NCI-H446 treated with DMSO at 0.1 percent for 48 hours (cell line): ENCODE measurements at regions not wholly inside any gene's neighbourhood (a gene's known extent, or its start where the extent isn't known, plus 50 kb on each side); places are given as distances from the start of the nearest gene placed in this dataset.

Experiments used
- DNase-seq: peaks from one replicate; lab custom pipeline; 2025; lab: John Stamatoyannopoulos, UW

DNA sequence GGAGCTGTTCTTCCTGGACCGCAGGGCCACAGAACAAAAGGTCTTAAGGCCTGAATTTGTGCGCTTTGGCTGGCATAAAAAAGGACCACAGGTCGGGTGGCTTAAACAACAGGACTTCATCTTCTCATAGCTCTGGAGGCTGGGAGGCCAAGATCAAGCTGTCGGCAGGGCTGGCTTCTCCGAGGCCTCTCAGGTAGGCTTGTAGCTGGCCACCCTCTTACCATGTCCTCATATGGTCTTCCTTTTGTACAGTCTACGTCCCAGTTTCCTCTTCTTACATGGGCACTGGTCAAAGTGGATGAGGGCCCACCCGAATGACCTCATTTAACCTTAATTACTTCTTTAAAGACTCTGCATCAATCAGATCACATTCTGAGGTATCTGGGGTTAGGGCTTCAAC, 257.6 kb downstream of the CBLN1 start:
- DNase-seq = no peak

DNA sequence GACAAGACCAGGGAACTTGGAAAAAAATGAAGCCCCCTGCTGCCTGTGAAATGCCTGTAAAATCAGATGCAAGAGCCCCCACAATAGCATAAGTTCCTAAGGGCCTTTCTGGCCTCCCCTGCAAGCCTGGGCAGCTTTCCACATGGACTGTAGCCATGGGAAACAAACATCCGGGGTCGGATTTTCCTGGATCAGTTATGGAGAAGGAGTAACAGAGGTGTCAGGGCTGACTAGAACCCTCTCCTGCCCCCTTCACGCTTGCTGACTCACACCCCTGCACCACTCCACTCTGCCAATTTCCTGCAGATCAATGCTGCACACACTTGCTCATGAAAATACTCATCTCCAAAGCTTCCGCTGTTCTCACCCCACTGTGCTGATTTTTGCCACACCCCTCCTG, 258.6 kb downstream of the CBLN1 start:
- peak; percentile 33 for DNase-seq

DNA sequence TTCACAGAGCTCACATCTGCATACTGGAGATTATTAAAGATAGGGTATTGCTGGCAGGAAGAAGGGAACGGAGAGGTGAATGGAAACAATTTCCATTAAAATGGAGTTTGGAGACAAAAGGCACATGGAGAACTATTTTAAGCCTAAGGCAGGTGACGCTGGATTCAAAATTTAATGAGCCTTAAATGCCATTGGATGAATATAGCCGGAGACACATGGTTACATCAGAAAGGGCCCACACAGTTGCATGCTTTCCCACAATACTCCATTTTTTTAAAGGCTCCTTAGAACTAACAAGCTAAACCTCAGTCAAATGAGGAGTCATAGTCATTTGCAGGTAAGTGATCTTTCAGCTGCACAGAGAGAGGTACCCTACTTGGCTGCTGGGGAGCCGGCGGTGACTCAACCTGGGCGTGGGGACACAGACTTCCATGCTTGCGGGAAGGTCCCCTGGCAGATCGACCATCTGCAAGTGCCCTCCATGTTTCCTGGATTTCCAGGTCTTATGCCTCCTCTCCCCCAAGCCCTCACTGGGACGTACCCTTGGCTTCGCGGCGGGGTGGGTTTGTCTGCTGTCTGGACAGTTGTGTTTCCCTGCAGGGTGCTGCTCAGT, 259.2 kb downstream of the CBLN1 start:
- DNase-seq = no peak

DNA sequence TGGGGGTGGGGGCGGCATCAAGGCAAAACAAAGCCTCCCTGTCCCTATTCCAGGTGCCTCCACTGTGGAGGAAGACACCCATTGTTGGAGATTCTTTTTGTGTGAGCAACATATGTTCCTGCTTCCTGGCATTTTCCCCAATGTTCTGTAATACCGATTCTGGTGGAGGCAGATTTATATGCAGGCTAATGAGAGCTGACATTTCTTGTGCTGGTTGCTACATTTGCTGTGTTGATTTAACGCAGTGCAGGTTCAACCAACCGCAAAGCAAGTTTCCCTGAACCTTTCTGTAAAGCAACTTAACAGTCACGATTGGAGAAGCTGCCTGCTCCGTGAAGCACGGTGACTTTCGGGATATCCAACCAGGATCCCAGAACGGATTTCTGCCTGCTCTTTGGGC, 260.5 kb downstream of the CBLN1 start:
- DNase-seq = no peak

DNA sequence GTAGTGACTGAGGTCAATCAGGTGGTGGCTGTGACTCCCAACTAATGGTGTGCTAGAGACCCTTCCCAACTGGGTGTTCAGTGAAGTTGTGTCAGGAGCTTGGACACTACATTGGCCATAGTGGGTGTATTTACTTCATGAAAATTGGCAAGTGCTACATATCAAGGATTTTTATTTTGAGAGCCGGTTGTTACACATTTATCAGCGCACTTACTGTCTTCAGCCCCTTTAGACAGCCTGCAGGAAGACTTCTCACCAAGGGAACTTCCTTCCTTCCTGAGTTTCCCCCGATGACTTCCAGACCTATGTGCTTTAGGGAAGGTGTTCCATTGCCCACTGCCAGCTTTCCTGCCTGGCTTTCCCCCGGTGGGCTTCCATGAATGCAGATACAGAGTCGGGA, 261.2 kb downstream of the CBLN1 start:
- no peak for DNase-seq

DNA sequence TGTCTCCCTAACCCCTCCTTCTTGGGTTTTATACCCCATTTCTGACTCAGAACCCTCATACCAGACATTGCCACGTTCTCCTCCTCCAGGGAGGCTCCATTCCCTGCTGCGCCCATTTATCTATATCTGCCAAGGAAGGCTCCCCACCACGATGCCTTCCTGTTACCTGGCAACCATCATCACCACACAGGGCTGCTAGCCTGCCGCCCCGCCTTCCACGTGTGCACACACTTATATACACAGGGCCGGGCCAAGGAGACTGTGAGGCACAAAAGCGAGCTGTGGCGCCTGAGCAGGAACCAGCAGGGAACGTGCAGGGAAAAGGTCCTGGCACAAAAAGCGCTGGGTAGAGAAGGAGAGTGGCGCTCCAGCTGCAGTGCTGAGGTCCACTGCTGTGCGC, 261.8 kb downstream of the CBLN1 start:
- peak; percentile 60 for DNase-seq

DNA sequence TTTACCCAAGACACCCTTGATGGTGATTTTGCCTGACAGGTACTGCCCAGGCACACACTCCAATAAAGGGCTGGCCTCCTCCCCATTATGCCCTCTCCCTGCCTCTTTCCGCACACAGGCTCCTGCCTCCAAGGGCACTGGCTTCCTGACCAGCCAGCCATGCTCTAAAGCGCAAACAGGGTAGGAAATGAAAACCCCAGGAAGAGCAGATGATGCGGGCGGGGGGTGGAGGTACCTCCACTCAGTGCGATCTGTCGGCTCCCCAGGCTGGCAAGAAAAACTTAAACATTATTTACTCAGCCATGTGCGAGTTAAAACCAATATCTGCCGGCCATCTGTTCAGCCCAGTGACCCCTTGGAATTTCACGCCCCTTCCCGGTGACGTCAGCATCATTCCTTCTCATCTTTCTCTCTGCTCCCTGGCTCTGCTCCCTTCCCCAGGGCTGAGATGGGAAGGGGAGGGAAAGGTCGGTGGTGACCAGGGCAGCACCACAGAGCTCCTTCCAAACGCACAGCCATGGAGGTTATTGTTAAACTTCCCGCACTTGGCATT, 262.5 kb downstream of the CBLN1 start:
- peak; percentile 87 for DNase-seq

DNA sequence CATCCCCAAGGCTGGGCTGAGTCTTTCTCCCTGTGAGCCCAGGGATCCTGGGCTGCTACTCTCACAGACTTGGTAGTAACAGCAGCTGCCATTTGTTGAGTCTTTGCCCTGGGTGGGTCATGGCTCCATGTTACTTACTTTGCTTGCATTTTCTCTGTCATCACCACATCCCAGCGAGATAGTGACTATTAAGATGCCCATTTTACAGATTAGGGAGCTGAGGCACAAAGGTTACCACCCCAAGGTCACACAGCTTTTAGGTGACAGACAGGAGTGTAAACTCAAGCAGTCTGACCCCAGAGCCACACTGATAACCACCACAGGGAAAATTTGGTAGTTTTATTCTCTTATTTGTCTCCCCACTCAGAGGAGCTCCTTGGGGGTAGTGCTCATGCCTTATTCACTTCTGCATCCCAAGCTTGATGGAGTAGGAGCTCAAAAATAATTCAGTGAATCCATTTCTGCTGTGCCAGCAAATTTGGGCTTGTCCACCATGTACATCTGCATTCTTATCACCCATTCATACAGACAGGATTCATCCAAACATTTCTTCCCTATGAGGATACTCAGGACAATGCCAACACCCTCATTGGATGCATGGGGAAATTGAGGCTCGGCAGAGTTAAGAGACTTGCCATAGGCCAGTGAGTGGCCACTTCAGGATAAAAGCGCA, 263.2 kb downstream of the CBLN1 start:
- no peak for DNase-seq

DNA sequence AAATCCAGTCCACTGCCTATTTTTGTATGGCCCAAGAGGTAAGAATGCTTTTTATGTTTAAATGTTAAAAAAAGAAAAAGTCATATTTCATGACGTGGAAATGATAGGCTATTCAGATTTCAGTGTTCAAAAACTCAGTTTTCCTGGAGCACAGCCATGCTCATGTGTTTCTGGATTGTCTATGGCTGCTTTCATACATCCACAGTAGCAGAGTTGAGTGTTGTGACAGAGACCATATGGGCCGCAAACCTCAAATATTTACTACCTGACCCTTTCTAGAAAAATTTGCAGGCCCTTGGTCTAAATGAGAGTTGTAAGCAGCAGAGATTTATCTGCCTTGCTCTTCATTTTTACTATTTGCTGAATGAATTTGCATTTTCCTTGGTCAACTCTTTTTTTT, 264.1 kb downstream of the CBLN1 start:
- DNase-seq = no peak

DNA sequence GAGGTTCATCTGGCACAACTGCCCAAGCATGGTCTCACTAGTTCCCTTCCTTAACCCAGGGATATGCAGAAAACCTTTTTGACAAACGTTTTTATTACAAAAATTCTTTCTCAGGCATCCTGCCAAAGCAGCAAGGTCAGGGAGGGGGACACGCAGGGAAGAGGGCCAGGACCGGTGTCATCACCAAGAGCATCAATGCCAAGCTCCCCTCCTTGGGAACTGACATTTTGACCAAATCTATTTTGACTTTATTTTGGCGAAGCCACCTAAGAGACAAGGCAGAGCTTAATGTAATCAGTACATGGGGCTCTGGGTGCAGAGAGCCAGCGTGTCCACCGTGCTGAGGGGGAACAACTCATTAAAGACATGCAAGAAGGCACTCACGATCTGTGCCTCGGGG, 265.2 kb downstream of the CBLN1 start:
- no peak for DNase-seq

DNA sequence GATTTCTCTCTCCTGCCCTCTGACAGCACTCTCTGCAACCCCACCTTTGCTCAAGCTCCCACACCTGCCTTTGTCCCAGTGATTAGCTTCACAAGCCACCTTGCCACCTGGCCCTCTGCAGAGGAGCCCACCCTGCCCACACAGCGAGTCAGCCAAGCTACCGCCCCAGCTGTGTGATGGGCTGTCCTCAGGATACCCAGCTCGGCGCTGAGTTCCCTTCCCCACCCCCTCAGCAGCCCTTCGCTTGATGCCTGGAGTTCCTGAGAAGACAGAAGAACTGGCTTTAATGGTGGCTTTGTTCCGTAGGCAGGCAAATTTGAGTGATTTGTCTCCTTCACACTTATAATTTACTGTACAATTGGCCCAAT, 266.4 kb downstream of the CBLN1 start:
- DNase-seq = no peak

DNA sequence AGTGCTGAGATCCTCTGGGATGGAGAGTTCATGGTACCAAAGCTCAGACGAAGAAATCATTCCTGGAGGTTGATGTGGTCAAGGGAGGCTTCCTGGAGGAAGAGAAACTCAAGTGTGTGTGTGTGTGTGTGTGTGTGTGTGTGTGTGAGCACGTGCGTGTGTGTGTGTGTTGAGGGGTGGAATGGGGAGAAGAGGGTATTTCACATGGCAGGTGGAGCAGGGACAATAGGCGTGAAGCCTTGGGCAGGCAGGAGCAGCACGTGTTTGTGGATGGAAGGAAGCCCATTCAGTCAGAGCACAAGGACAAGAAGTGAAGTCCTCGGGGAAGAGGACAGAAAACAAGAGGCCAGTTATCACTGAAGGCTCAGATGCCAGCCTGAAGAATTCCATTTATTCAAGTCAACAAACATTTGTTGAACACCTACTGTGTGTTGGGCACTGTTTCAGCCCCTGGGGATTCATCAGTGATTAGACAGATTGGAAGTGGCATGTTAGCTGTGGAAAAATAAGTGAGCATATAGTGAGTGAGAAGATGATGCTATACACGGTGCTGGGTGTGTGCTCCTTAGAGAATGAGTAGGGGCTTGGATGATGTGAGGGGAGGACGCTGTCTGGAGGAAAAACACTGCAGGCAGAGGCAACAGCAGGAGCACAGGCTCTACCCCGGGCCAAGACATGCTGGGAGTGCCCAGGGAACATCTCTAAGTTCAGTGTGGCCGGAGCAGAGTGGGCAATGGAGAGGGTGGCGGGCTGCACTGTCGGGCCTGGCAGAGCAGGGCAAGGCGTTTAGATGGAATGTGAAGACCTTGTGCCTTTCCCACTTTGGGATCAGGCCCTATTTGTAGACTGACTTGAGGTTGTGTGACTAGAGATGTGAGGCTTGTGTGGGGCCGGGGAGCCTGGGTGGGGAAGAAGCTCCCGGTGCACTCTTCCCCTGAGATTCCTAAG, 267.1 kb downstream of the CBLN1 start:
- no peak for DNase-seq

DNA sequence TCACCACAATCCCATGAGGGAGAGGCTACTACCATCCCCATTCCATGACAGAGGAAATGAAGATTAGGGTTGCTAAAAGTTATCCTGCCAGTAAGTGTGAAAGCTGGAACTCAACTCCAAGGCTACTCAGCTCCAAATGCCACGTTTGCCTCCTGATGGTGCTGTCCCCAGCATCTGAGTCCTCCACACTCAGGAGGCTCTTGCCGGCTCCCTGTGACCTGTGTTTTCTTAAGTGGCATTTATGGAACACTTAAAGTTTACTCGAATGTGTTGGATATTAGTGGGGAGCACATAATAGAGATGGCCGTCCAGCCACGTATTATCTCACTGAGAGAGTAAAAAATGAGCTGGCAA, 267.9 kb downstream of the CBLN1 start:
- DNase-seq = no peak

DNA sequence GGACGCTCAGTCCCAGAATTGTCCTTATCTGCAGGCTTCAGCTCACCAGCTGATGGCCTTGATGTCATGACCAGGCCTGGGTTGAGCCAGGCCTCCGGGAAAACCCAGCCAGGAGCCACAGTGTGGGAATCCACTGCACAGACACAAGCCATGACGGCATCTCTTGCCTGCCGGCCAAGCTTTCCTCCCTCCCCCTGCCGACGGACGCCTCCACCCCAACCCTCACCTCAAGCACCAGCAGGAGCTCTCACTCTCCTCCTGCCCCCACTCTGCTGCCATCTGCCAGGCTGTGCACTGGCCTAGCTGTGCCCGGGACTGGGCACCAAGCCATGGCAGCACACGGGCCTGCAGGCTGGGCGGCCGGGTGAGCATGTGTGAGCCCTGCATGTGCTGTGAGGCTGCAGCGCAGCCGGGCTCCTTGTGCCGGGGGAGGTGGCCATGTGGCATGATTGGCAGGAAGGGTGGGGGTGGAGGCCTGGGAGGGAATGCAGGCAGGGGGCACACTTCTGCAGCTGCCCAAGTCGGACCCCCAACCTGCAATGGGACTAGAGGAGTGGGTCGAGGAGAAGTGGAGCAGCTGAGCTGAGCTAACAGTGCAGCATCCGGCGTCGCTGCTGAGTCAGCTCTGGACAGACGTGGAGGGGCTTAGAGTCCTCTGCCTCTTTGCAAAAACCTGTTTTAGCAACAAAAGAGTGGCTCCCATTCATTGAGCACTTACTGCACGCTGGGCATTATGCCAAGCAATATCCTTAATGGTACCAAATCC, 268.5 kb downstream of the CBLN1 start:
- peak; percentile 87 for DNase-seq

DNA sequence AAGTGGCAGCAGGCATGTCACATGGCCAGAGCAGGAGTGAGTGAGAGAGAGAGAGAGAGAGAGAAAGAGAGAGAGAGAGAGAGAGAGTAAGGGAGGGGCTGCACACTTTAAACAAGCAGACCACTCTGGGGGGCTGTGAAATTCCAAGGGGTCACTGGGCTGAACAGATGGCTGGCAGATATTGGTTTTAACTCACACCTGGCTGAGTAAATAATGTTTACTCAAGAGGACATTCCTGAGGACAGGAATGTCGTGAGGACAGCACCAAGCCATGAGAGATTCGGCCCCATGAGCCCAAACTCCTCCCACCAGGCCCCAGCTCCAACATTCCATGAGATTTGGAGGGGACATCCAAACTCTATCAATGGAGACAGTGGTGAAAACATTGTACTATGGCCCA, 269.7 kb downstream of the CBLN1 start:
- no peak for DNase-seq

DNA sequence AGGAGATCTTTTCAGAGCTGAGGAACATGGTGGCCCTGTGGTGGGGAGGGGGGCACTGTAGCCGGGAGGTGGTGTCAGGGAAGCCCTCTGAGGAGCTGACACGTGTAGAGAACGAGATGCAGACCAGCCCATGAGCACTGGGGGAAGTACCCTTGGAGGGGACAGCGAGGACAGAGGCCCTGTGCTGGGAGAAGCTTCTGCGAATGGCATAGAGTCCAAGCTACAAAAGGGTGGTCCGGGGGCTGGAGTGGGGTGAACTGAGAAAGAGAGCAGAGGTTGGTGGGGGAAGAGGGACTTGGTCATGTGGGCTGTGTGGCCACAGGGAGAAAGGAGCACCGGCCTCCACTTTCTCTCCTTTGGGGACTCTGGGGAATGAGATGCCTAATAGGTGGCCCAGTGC, 270.8 kb downstream of the CBLN1 start:
- DNase-seq = no peak

DNA sequence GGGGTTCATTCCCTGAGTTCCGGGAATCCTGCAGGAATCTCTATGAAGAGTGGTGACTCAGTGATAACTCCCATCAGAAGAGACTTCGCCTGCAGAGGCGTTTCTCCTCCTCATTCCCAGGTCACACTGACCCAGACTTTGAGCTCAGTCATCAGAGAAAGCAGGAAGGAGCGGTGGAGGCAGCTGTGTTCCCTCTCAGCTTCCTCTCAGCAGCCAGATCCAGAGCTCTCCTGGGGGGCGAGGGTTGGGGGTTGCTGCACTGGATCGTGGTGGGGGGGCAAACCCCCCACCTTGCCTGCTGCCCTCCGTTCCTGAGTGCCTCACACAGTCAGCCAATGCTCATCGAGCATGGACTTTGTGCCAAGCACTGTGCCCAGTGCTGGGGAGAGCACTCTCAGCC, 271.2 kb downstream of the CBLN1 start:
- DNase-seq = no peak

DNA sequence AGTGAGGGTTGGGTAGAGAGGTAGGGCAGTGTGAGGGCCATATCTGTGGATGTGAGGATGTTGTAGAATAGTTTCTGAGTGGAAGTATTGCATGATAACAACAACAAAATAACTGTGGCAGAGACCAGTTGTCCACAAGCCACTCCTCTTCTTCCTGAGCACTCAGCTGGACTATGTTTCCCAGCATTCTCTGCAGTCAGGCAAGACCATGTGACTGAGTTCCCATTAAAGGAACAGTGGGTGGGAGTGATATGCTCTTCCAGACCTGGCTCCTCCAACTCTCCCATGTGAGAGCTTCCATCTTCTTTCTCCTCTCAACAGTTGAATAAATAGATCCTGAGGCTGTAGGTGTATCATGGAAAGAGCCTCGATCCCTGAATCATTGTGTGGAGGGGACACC, 272.4 kb downstream of the CBLN1 start:
- DNase-seq = no peak

DNA sequence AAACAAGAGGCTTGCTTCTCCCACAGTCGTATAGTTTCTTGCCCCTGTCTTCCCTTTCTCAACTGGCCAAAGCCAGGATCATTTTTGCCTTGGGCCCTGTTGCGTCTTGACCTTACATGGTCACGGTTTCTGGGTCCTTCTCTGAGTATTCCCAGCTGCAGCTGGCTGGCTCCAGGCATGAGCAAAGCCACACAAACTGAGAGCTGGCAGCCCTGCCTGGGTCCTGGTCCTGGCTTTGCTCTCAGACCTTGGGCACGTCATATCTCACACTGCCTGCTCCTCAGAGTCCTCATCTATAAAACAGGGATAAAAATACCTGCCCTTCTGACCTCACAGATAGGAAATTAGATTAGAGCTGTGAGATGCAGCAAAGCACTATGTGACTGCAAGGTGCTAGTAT, 277.6 kb downstream of the CBLN1 start:
- no peak for DNase-seq

DNA sequence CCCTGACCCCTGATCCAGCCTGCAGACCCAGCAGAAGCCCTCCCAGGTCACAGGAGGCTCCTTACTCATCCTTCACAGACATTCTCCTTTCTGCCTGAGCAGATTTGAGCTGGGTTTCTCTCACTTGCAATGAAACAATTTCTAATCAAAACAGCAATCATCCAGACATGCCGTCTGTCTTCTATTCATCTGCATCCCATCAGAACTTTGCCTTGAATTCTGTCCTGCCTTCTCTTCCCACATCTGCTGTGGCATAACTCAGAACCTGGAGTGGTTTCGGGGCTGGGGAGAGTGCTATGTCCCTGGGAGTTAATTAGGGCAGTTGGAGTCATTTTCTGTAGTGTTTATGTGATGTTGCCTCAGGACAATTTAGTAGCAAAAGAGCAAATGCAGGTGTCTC, 278.6 kb downstream of the CBLN1 start:
- no peak for DNase-seq

DNA sequence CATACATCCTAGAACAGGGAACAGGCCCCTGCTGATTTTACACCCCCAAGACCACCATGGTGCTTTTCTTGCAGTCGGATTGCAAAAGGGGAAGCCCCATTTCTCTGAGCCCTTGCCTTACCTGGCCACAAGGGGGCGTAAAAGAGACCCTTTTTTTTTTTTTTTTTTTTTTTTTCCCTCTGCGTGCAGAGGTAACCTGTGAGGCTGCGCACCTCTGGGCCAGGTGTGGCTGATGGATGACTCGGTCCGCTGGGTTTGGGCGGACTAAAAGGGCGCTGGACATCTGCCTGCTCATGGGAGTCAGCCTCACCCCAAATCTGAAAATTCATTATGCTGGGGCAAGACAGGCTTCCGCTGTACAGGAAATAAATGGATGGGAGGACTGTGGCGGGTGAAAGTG, 281.0 kb downstream of the CBLN1 start:
- DNase-seq = no peak

DNA sequence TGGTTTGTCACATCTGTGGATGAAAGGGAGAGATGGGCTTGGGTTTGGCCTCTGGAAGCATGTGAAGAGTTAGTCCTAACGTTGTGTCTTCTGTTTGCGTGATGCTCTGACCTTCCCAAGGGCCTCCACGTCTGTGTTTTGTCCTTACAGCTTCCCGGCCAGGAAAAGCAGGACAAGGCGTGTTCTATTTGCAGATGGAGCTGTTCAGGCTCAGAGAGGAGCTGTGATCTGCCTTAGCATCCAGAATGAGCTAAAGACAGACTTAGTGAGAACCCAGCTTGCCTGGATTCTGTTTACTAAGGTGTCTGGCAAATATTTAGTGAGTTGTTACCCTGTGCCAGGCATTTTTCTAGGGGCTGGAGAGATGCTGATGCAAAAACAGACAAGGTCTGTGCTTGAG, 282.1 kb downstream of the CBLN1 start:
- no peak for DNase-seq
